AG04450 (cell line): ENCODE measurements at regions not wholly inside any gene's neighbourhood (a gene's known extent, or its start where the extent isn't known, plus 50 kb on each side); places are given as distances from the start of the nearest gene placed in this dataset.

Experiments used
- CTCF ChIA-PET: fragments of 300-600, 350-600 bp; formaldehyde crosslinking; extraction: SDS; loops from one replicate; lab custom pipeline; 2022; ENCODE audit warnings: antibody characterized with exemption, inconsistent platforms; lab: Charles Lee
- POLR2A ChIA-PET: fragments of 350-600 bp; formaldehyde crosslinking; extraction: SDS; loops from one replicate; lab custom pipeline; 2021; ENCODE audit warnings: antibody characterized with exemption, inconsistent platforms; lab: Yijun Ruan, JAX
- DNase-seq: peaks from one replicate; pipeline ENCODE4 v3.0.0-alpha.2; 2011; ENCODE audit warnings: low read depth, low spot score
- H3K27ac ChIP-seq: one replicate; pipeline ENCODE4 v1.5.1; 2012; ENCODE audit warnings: low read depth, low read length, control low read depth
- H3K27me3 ChIP-seq: one replicate; pipeline ENCODE4 v1.6.0; 2012; ENCODE audit warnings: low read length; ENCODE audit not compliant: control insufficient read depth, insufficient read depth
- H3K4me3 ChIP-seq: 2 replicates; pipeline ENCODE4 v1.5.1; 2011; ENCODE audit warnings: mild to moderate bottlenecking, low read depth, low read length, control low read depth
- H3K9me3 ChIP-seq: 2 replicates; pipeline ENCODE4 v1.5.1; 2012; ENCODE audit warnings: low read length; ENCODE audit not compliant: control insufficient read depth, insufficient read depth
- CTCF ChIP-seq: IDR thresholded peaks from 2 replicates; pipeline ENCODE4 v1.5.1; 2011; ENCODE audit warnings: low read depth, low read length, control low read depth, inconsistent platforms

- ChIA-PET POLR2A (no interaction called here), CTCF (no interaction called here)
- Histone ChIP-seq H3K4me3 (no peak overlapping the region), H3K27ac (no peak overlapping the region), H3K27me3 (no peaks in the 10 kb centered on the region), H3K9me3 (peaks cover 6% of the 10 kb centered on the region; the same call in 1 of the 2 replicates)
- no peak for TF ChIP-seq CTCF
- no peak for DNase-seq
These were observed 1053.4 kb upstream of the AUTS2 start for GRCh38 chr7:68544851-68545250.

- CTCF ChIA-PET = interaction anchor here (0.5 kb wide), 2 partner anchors 130 to 577 kb away, joined by 3 to 4 read pairs; no protein-coding TSS in a partner anchor
- no peaks in the 10 kb centered on the region for H3K27me3 ChIP-seq
- POLR2A ChIA-PET = no interaction called here
- no peak overlapping the region for H3K4me3 ChIP-seq
- no peak for TF ChIP-seq CTCF
- no peak overlapping the region for H3K27ac ChIP-seq
- DNase-seq = no peak
- peaks cover 6% of the 10 kb centered on the region; the same call in 1 of the 2 replicates for H3K9me3 ChIP-seq
These were observed 1051.1 kb upstream of the AUTS2 start for GRCh38 chr7:68547181-68547580.

- H3K27me3 ChIP-seq = no peaks in the 10 kb centered on the region
- TF ChIP-seq CTCF = no peak
- H3K9me3 ChIP-seq = peaks cover 6% of the 10 kb centered on the region; the same call in 1 of the 2 replicates
- no peak for DNase-seq
- H3K27ac ChIP-seq = no peak overlapping the region
- H3K4me3 ChIP-seq = no peak overlapping the region
- CTCF ChIA-PET = no interaction called here
- POLR2A ChIA-PET = no interaction called here
These were observed 1050.5 kb upstream of the AUTS2 start for GRCh38 chr7:68547799-68548198.

GRCh38 chr7:68550027-68550426 is 1048.2 kb upstream of the AUTS2 start:
- ChIA-PET CTCF (no interaction called here), POLR2A (no interaction called here)
- no peak for DNase-seq
- no peaks in the 10 kb centered on the region for H3K9me3 ChIP-seq
- H3K4me3 ChIP-seq = no peak overlapping the region
- TF ChIP-seq CTCF = no peak
- H3K27me3 ChIP-seq = no peaks in the 10 kb centered on the region
- H3K27ac ChIP-seq = no peak overlapping the region

GRCh38 chr7:68550635-68551034 is 1047.6 kb upstream of the AUTS2 start:
- ChIA-PET CTCF (no interaction called here), POLR2A (no interaction called here)
- no peak for DNase-seq
- Histone ChIP-seq H3K4me3 (no peak overlapping the region), H3K27me3 (no peaks in the 10 kb centered on the region), H3K27ac (no peak overlapping the region), H3K9me3 (no peaks in the 10 kb centered on the region)
- TF ChIP-seq CTCF = no peak
